ENCODE measurements at regions not wholly inside any gene's neighbourhood (a gene's known extent, or its start where the extent isn't known, plus 50 kb on each side); places are given as distances from the start of the nearest gene placed in this dataset.

GRCh38 chr10:130255777-130256176 lies 119.6 kb downstream of the GLRX3 start:
- Histone ChIP-seq H3K4me2 (ENCODE audit: low read length) (no peak overlapping the region), H3K9me3 (ENCODE audit: low read length) (no peaks in the 10 kb centered on the region), H4K20me1 (ENCODE audit: insufficient read depth, low read length) (no peaks in the 10 kb centered on the region), H3K27me3 (ENCODE audit: insufficient read depth, low read length) (peaks cover 4% of the 10 kb centered on the region; the same call in 1 of the 2 replicates), H3K4me3 (ENCODE audit: low read depth, low read length, poor library complexity, severe bottlenecking) (no peak overlapping the region), H3K9ac (ENCODE audit: low read length) (no peak overlapping the region), H3K27ac (ENCODE audit: low read depth, low read length, poor library complexity, severe bottlenecking) (no peak overlapping the region), H3K79me2 (ENCODE audit: insufficient read depth, low read length) (no peaks in the 10 kb centered on the region), H2AFZ (ENCODE audit: low read length) (no peak overlapping the region), H3K9me2 (ENCODE audit: low read depth, low read length) (no peaks in the 10 kb centered on the region), H3K36me3 (ENCODE audit: insufficient read depth, low read length) (no peaks in the 10 kb centered on the region), H3K4me1 (ENCODE audit: insufficient read depth, low read length, severe bottlenecking) (no peaks in the 10 kb centered on the region), H3F3A (ENCODE audit: insufficient read depth, low read length) (no peaks in the 10 kb centered on the region)
- no peak for TF ChIP-seq EZH2 (IDR thresholded peaks at IDR 0.05; ENCODE audit: borderline replicate concordance, low read length)
- TF ChIP-seq, protein P1, sequence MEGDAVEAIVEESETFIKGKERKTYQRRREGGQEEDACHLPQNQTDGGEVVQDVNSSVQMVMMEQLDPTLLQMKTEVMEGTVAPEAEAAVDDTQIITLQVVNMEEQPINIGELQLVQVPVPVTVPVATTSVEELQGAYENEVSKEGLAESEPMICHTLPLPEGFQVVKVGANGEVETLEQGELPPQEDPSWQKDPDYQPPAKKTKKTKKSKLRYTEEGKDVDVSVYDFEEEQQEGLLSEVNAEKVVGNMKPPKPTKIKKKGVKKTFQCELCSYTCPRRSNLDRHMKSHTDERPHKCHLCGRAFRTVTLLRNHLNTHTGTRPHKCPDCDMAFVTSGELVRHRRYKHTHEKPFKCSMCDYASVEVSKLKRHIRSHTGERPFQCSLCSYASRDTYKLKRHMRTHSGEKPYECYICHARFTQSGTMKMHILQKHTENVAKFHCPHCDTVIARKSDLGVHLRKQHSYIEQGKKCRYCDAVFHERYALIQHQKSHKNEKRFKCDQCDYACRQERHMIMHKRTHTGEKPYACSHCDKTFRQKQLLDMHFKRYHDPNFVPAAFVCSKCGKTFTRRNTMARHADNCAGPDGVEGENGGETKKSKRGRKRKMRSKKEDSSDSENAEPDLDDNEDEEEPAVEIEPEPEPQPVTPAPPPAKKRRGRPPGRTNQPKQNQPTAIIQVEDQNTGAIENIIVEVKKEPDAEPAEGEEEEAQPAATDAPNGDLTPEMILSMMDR (IDR thresholded peaks at IDR 0.05; ENCODE audit: low read length) = no peak

- Histone ChIP-seq H3K27ac (ENCODE audit: low read depth, low read length, poor library complexity, severe bottlenecking) (no peak overlapping the region), H3K4me3 (ENCODE audit: low read depth, low read length, poor library complexity, severe bottlenecking) (no peak overlapping the region), H3K4me1 (ENCODE audit: insufficient read depth, low read length, severe bottlenecking) (no peaks in the 10 kb centered on the region), H2AFZ (ENCODE audit: low read length) (no peak overlapping the region), H4K20me1 (ENCODE audit: insufficient read depth, low read length) (no peaks in the 10 kb centered on the region), H3K9me2 (ENCODE audit: low read depth, low read length) (no peaks in the 10 kb centered on the region), H3K27me3 (ENCODE audit: insufficient read depth, low read length) (peaks cover 8% of the 10 kb centered on the region), H3K36me3 (ENCODE audit: insufficient read depth, low read length) (no peaks in the 10 kb centered on the region), H3K4me2 (ENCODE audit: low read length) (no peak overlapping the region), H3K9me3 (ENCODE audit: low read length) (no peaks in the 10 kb centered on the region), H3F3A (ENCODE audit: insufficient read depth, low read length) (no peaks in the 10 kb centered on the region), H3K9ac (ENCODE audit: low read length) (no peak overlapping the region), H3K79me2 (ENCODE audit: insufficient read depth, low read length) (no peaks in the 10 kb centered on the region)
- TF ChIP-seq EZH2 (IDR thresholded peaks at IDR 0.05; ENCODE audit: borderline replicate concordance, low read length) = no peak
- TF ChIP-seq, protein P1 (IDR thresholded peaks at IDR 0.05; ENCODE audit: low read length) = no peak
These were observed 121.7 kb downstream of the GLRX3 start for GRCh38 chr10:130257897-130258296.

DNA sequence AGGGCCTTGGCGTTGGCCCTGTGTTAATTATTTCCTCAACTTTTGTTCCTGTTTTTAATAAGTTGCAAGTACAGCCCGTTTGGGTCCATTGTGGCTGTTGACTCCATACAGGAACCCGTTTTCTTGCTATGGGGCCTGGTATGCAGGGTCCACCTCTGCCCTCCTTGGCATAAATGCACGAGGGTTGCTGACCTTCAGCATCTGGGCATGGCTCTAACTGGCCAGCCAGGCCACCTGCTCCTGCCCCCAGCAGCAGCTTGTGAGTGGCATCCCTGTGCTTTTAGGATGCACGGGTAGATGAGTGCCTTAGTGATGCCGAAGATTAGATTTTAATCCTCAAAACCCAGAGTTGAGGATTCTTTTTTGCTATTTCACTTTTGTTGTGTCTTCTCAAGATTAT lies 123.2 kb downstream of the GLRX3 start:
- H3K4me3 ChIP-seq (ENCODE audit: low read depth, low read length, poor library complexity, severe bottlenecking) = no peak overlapping the region
- no peaks in the 10 kb centered on the region for H3K4me1 ChIP-seq (ENCODE audit: insufficient read depth, low read length, severe bottlenecking)
- H3F3A ChIP-seq (ENCODE audit: insufficient read depth, low read length) = no peaks in the 10 kb centered on the region
- no peaks in the 10 kb centered on the region for H3K9me2 ChIP-seq (ENCODE audit: low read depth, low read length)
- no peak for TF ChIP-seq EZH2 (IDR thresholded peaks at IDR 0.05; ENCODE audit: borderline replicate concordance, low read length)
- TF ChIP-seq, protein P1 (IDR thresholded peaks at IDR 0.05; ENCODE audit: low read length) = no peak
- H3K36me3 ChIP-seq (ENCODE audit: insufficient read depth, low read length) = no peaks in the 10 kb centered on the region
- H3K4me2 ChIP-seq (ENCODE audit: low read length) = no peak overlapping the region
- peaks cover 8% of the 10 kb centered on the region for H3K27me3 ChIP-seq (ENCODE audit: insufficient read depth, low read length)
- no peaks in the 10 kb centered on the region for H3K79me2 ChIP-seq (ENCODE audit: insufficient read depth, low read length)
- no peak overlapping the region for H3K27ac ChIP-seq (ENCODE audit: low read depth, low read length, poor library complexity, severe bottlenecking)
- H3K9me3 ChIP-seq (ENCODE audit: low read length) = no peaks in the 10 kb centered on the region
- no peaks in the 10 kb centered on the region for H4K20me1 ChIP-seq (ENCODE audit: insufficient read depth, low read length)
- no peak overlapping the region for H3K9ac ChIP-seq (ENCODE audit: low read length)
- H2AFZ ChIP-seq (ENCODE audit: low read length) = no peak overlapping the region
